ENCODE measurements at regions not wholly inside any gene's neighbourhood (a gene's known extent, or its start where the extent isn't known, plus 50 kb on each side); places are given as distances from the start of the nearest gene placed in this dataset.

DNA sequence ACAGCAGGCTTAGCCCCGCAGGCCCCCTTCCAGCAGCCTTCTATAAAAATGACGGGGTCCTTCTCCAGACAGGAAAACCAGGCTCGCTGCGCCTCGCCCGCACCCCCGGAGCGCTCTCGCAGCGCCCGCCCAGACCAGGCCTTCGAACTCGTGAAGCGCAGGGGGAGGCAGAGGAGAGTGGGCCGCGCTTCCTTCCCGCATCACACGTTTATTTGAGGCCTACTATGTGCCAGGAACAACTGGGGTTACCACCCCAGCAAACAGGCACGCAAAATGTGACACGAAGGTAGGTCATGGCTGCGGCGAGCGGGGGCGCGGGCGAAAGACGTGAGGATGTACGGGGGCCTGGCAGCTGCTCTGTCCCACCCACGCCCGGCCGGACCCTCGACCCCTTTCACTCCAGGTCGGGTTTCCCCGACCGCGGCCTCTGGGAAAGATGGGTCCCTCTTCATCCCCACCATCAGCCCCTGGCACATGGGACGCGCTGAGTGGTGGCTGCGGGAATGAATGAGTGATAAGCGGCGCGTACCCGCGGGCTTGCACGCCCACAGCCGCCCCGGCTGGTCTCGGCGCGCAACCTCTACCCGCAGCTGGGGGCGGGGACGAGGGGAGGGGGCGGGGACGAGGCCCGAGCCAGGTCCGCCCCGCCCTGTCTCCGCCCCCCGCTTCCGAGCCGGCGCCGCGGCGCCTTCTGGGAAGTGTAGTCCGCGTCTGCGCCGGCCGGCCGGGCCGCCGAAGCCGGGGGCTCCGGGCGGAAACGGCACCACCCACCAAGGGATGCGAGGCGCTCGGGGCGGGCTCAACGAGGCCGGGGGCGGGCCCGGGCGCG, 59.1 kb downstream of the ZNF467 start:
- TF ChIP-seq, protein P1, sequence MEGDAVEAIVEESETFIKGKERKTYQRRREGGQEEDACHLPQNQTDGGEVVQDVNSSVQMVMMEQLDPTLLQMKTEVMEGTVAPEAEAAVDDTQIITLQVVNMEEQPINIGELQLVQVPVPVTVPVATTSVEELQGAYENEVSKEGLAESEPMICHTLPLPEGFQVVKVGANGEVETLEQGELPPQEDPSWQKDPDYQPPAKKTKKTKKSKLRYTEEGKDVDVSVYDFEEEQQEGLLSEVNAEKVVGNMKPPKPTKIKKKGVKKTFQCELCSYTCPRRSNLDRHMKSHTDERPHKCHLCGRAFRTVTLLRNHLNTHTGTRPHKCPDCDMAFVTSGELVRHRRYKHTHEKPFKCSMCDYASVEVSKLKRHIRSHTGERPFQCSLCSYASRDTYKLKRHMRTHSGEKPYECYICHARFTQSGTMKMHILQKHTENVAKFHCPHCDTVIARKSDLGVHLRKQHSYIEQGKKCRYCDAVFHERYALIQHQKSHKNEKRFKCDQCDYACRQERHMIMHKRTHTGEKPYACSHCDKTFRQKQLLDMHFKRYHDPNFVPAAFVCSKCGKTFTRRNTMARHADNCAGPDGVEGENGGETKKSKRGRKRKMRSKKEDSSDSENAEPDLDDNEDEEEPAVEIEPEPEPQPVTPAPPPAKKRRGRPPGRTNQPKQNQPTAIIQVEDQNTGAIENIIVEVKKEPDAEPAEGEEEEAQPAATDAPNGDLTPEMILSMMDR (conservative IDR thresholded peaks at IDR 0.05): no peak
- peak overlapping the region; percentile 84 for H3K27ac ChIP-seq

DNA sequence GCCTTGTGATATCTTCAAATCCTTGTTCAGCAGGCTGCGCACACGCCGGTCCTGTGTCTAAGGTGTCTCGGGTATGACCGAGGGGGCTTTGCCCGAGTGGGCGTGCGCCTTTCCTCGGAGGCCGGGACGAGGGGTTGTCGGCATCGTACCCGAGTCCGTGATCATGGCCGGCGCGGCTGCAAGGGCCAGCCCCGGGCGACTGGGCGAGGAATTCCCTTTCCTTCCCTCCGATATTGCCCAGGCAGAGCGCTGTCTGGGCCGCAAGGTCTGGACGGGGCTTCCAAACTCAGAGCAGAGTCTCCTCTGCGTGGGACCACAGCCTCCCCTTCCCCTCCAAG, 59.7 kb downstream of the ZNF467 start:
- TF ChIP-seq, protein P1 (conservative IDR thresholded peaks at IDR 0.05): no peak
- H3K27ac ChIP-seq: peak overlapping the region; percentile 84; the same call in 1 of the 2 replicates

DNA sequence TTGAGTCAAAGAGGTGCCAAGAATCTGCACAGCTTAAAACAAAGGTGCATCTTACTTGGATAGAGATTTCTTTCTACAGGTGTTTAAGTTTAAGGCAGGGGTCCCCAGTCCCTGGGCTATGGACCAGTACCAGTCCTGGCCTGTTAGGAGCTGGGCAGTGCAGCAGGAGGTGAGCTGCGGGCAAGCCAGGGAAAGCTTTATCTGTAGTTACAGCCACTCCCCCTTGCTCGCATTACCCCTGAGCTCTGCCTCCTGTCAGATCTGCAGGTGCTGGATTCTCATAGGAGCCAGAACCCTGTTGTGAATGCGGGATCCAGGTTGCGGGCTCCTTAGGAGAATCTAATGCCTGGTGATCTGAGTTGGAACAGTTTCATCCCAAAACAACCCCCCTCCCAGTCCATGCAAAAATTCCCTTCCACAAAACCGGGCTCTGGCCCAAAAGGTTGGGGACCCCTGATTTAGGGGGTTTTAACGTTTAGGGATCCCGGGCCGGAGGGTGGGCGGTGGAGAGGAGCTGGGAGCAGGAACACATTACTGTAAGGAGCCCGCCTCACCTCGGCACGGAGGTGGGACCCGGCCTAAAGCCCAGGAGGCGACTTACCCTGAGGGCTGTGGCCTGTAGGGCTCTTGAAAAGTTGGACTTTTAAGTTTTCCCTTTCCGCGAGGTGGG, 60.2 kb downstream of the ZNF467 start:
- H3K27ac ChIP-seq: no peak overlapping the region; the same call in 1 of the 2 replicates
- TF ChIP-seq, protein P1 (conservative IDR thresholded peaks at IDR 0.05): no peak

DNA sequence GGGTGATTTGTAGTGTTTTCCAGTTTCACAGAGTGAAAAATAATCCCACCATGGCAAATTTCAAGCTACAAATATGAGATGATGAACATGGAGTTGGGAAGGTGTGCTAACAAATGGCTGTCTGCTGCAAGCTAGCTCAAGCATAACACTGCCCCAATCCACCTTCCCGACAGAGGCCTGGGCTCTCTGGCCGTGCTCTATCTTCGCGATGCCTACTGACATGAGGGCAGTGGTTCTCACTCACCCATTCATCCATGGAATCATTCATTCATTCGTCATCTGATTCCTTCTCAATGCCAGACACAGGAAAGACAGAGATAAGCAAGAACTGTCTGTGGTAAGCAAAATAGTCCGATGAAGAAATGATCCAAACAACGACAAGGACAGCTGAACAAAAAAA, 65.4 kb downstream of the ZNF467 start:
- TF ChIP-seq, protein P1 (conservative IDR thresholded peaks at IDR 0.05): no peak
- peak overlapping the region; percentile 92 for H3K27ac ChIP-seq

DNA sequence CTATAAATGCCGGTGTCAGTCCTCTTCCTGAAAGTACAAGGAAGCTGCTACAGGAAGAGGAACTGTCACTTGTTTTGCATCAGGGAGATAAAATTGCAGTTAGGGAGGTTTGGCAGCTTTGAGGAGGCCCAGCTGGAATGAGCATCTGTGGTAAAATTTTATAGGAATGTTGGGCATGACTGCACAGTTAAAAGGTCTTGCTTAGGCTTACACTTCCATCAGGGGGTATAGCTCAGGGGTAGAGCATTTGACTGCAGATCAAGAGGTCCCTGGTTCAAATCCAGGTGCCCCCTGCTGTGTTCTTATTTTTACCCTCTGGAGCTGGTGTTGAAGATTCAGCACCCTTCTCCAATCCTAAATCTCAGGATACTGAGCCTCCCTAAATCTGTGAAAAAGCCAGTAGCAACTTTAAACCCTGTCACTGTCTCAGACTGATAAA, 65.9 kb downstream of the ZNF467 start:
- peak overlapping the region; percentile 92 for H3K27ac ChIP-seq

DNA sequence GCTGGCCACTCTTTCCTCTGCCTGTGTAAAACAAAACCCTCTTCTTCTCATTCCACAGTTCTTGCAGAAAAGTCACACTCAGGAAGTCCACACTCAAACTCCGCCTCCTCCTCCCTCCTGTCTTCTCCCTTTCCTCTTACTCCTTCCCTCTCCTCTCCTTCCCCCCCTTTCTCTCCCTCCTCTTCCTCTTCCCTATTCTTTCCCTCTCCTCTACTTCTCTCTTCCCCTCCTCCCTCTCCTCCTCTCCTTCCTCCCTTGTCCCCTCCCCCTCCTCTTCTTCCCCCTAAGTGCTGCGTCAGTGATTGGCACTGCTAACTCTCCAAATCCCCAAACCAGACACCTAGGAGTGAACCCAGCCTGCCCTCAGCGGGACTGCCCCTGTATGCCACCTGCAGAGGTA, 67.0 kb downstream of the ZNF467 start:
- peak overlapping the region; percentile 92 for H3K27ac ChIP-seq
- TF ChIP-seq, protein P1 (conservative IDR thresholded peaks at IDR 0.05): no peak

More for the DNA sequence above, 65.9 kb downstream of the ZNF467 start:
- TF ChIP-seq, protein P1 (conservative IDR thresholded peaks at IDR 0.05): no peak

DNA sequence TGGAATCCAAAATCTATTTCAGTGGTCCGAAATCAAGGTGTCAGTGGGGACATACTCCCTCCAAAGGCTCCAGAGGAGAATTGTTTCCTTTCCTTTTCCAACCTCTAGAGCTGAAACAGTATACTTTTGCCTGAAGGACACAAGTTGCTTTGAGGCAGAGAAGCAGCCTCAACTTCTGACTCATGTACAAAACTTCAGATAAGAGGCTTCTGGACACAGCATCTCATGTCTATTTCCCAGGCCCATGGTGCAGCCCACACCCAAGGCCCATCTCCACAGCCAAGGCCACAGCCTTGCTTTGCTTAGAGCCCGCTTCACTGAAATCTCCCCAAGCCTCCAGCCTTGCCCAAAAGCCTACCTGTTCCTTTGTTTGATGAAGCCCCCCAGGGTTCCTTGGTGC, 68.9 kb downstream of the ZNF467 start:
- no peak overlapping the region for H3K27ac ChIP-seq
- TF ChIP-seq, protein P1 (conservative IDR thresholded peaks at IDR 0.05): no peak
